ENCODE measurements at regions not wholly inside any gene's neighbourhood (a gene's known extent, or its start where the extent isn't known, plus 50 kb on each side); places are given as distances from the start of the nearest gene placed in this dataset.

GRCh38 chr2:175707322-175707721 is 294.7 kb downstream of the LNPK start:
- TF ChIP-seq CTCF (IDR thresholded peaks at IDR 0.05; ENCODE audit: insufficient read depth, low read length) = no peak
- TF ChIP-seq POLR2AphosphoS5 (IDR thresholded peaks at IDR 0.05; ENCODE audit: low read depth) = no peak
- TF ChIP-seq, protein P1, sequence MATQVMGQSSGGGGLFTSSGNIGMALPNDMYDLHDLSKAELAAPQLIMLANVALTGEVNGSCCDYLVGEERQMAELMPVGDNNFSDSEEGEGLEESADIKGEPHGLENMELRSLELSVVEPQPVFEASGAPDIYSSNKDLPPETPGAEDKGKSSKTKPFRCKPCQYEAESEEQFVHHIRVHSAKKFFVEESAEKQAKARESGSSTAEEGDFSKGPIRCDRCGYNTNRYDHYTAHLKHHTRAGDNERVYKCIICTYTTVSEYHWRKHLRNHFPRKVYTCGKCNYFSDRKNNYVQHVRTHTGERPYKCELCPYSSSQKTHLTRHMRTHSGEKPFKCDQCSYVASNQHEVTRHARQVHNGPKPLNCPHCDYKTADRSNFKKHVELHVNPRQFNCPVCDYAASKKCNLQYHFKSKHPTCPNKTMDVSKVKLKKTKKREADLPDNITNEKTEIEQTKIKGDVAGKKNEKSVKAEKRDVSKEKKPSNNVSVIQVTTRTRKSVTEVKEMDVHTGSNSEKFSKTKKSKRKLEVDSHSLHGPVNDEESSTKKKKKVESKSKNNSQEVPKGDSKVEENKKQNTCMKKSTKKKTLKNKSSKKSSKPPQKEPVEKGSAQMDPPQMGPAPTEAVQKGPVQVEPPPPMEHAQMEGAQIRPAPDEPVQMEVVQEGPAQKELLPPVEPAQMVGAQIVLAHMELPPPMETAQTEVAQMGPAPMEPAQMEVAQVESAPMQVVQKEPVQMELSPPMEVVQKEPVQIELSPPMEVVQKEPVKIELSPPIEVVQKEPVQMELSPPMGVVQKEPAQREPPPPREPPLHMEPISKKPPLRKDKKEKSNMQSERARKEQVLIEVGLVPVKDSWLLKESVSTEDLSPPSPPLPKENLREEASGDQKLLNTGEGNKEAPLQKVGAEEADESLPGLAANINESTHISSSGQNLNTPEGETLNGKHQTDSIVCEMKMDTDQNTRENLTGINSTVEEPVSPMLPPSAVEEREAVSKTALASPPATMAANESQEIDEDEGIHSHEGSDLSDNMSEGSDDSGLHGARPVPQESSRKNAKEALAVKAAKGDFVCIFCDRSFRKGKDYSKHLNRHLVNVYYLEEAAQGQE (IDR thresholded peaks at IDR 0.05; ENCODE audit: insufficient replicate concordance, low read depth) = no peak
- no peak for TF ChIP-seq GABPA (IDR thresholded peaks at IDR 0.05; ENCODE audit: low read depth)

Data from HL-60 (cell line).